Mesenchymal stem cell (in vitro differentiated cells and primary cell): ENCODE measurements at regions not wholly inside any gene's neighbourhood (a gene's known extent, or its start where the extent isn't known, plus 50 kb on each side); places are given as distances from the start of the nearest gene placed in this dataset.

ENCODE experiments used
- DNase-seq: peaks from one replicate; pipeline ENCODE4 v3.0.0-alpha.2; 2013
- H2AFZ ChIP-seq: one replicate; pipeline ENCODE4 v1.6.1; 2013; ENCODE audit warnings: low read depth, mild to moderate bottlenecking, control low read depth, inconsistent platforms, low read length, moderate library complexity
- H2AK5ac ChIP-seq: 2 replicates; pipeline ENCODE4 v1.6.1; 2013; ENCODE audit warnings: low read length, moderate library complexity, mild to moderate bottlenecking, inconsistent platforms; ENCODE audit not compliant: severe bottlenecking
- H2BK120ac ChIP-seq: one replicate; pipeline ENCODE4 v1.6.1; 2013; ENCODE audit warnings: low read depth, mild to moderate bottlenecking, inconsistent platforms, low read length, moderate library complexity
- H2BK12ac ChIP-seq, 2 experiments: one replicate each; pipeline ENCODE4 v1.6.1; 2013; ENCODE audit warnings: inconsistent platforms in 2 of 2, low read length in 2 of 2, mild to moderate bottlenecking in 2 of 2, moderate library complexity in 2 of 2, control low read depth in 1 of 2
- H2BK15ac ChIP-seq: one replicate; pipeline ENCODE4 v1.6.1; 2013; ENCODE audit warnings: mild to moderate bottlenecking, low read depth, inconsistent platforms; ENCODE audit not compliant: poor library complexity, severe bottlenecking
- H2BK5ac ChIP-seq: 2 replicates; pipeline ENCODE4 v1.6.1; 2013; ENCODE audit warnings: low read depth, mild to moderate bottlenecking, low read length, control low read depth, inconsistent platforms; ENCODE audit not compliant: poor library complexity, severe bottlenecking
- H3K14ac ChIP-seq, 2 experiments: one replicate each; pipeline ENCODE4 v1.6.1; 2013; ENCODE audit warnings: inconsistent platforms in 2 of 2, low read length in 2 of 2, control low read depth in 1 of 2, mild to moderate bottlenecking in 1 of 2, moderate library complexity in 1 of 2
- H3K18ac ChIP-seq, 2 experiments: one replicate each; pipeline ENCODE4 v1.6.1; 2013; ENCODE audit warnings: inconsistent platforms in 2 of 2, low read length in 2 of 2, control low read depth in 1 of 2, low read depth in 1 of 2, mild to moderate bottlenecking in 1 of 2
- H3K23ac ChIP-seq, 2 experiments: one replicate each; pipeline ENCODE4 v1.6.1; 2013; ENCODE audit warnings: inconsistent platforms in 2 of 2, low read length in 2 of 2, mild to moderate bottlenecking in 2 of 2, moderate library complexity in 2 of 2, control low read depth in 1 of 2
- H3K27ac ChIP-seq: 2 replicates; pipeline ENCODE4 v1.5.1; 2013; ENCODE audit warnings: mild to moderate bottlenecking, moderate library complexity, low read length, control low read depth, inconsistent platforms; ENCODE audit not compliant: poor library complexity, severe bottlenecking
- H3K27me3 ChIP-seq, 2 experiments: 2 replicates each; pipeline versions ENCODE4 v1.6.1 to v1.7.0; 2013; ENCODE audit warnings: low read length in 2 of 2, mild to moderate bottlenecking in 2 of 2, moderate library complexity in 2 of 2, control low read depth in 1 of 2, inconsistent platforms in 1 of 2; ENCODE audit not compliant: control insufficient read depth in 1 of 2, insufficient read depth in 1 of 2
- H3K36me3 ChIP-seq, 2 experiments: 2 replicates each; pipeline versions ENCODE4 v1.6.1 to v1.7.0; 2013; ENCODE audit warnings: low read length in 2 of 2, control low read depth in 1 of 2, inconsistent platforms in 1 of 2, low read depth in 1 of 2, mild to moderate bottlenecking in 1 of 2; ENCODE audit not compliant: insufficient read depth in 2 of 2, control insufficient read depth in 1 of 2
- H3K4ac ChIP-seq, 2 experiments: one replicate each; pipeline ENCODE4 v1.6.1; 2013; ENCODE audit warnings: inconsistent platforms in 2 of 2, low read length in 2 of 2, mild to moderate bottlenecking in 2 of 2, moderate library complexity in 2 of 2, control low read depth in 1 of 2, low read depth in 1 of 2
- H3K4me1 ChIP-seq: 2 replicates; pipeline ENCODE4 v1.6.1; 2013; ENCODE audit warnings: low read depth, low read length, control low read depth; ENCODE audit not compliant: control insufficient read depth, insufficient read depth
- H3K4me2 ChIP-seq: 2 replicates; pipeline ENCODE4 v1.6.1; 2013; ENCODE audit warnings: low read length, mild to moderate bottlenecking, inconsistent platforms; ENCODE audit not compliant: poor library complexity, severe bottlenecking
- H3K4me3 ChIP-seq, 2 experiments: 2 replicates each; pipeline versions ENCODE4 v1.5.1 to v1.7.0; 2013; ENCODE audit warnings: low read length in 2 of 2, mild to moderate bottlenecking in 2 of 2, control low read depth in 1 of 2, low read depth in 1 of 2; ENCODE audit not compliant: insufficient read depth in 1 of 2
- H3K79me1 ChIP-seq: replicated peaks from 2 replicates; pipeline ENCODE4 v1.6.1; 2013; ENCODE audit warnings: mild to moderate bottlenecking, control low read depth, low read length, inconsistent platforms; ENCODE audit not compliant: poor library complexity, severe bottlenecking
- H3K9ac ChIP-seq: 2 replicates; pipeline ENCODE4 v1.7.0; 2013; ENCODE audit warnings: mild to moderate bottlenecking, low read length, moderate library complexity
- H3K9me3 ChIP-seq: 2 replicates; pipeline ENCODE4 v1.7.0; 2013; ENCODE audit warnings: mild to moderate bottlenecking, low read length; ENCODE audit not compliant: control insufficient read depth
- H4K8ac ChIP-seq: one replicate; pipeline ENCODE4 v1.6.1; 2013; ENCODE audit warnings: inconsistent platforms, mild to moderate bottlenecking, low read length, moderate library complexity
- H4K91ac ChIP-seq: one replicate; pipeline ENCODE4 v1.6.1; 2013; ENCODE audit warnings: mild to moderate bottlenecking, low read length, inconsistent platforms
- WGBS: methylation state at CpG from one replicate; pipeline ENCODE4 v1.1.7; 2013; ENCODE audit warnings: mixed read lengths; 5-methylcytosine and 5-hydroxymethylcytosine counted together

GRCh38 chr3:804211-804610 lies 288.6 kb upstream of the CNTN6 start:
- WGBS: no CpG with 5 or more reads among the region's 2 CpGs
- Histone ChIP-seq H3K18ac (no peak overlapping the region), H3K4me3 (no peak overlapping the region)

GRCh38 chr3:805326-805725 lies 287.5 kb upstream of the CNTN6 start:
- peaks cover 13% of the 10 kb centered on the region for H3K9me3 ChIP-seq

More at GRCh38 chr3:804211-804610, 288.6 kb upstream of the CNTN6 start:
- Histone ChIP-seq H3K79me1 (no peaks in the 10 kb centered on the region), H3K36me3 (no peaks in the 10 kb centered on the region), H3K14ac (no peak overlapping the region), H3K4ac (no peak overlapping the region), H3K9me3 (peaks cover 15% of the 10 kb centered on the region), H2BK120ac (no peak overlapping the region), H3K4me2 (no peak overlapping the region), H2AK5ac (no peak overlapping the region), H4K8ac (no peak overlapping the region), H3K27ac (no peak overlapping the region), H3K27me3 (no peaks in the 10 kb centered on the region), H4K91ac (no peak overlapping the region), H2BK5ac (no peak overlapping the region), H3K23ac (no peak overlapping the region), H3K9ac (no peak overlapping the region), H2BK12ac (no peak overlapping the region), H3K4me1 (no peaks in the 10 kb centered on the region), H2BK15ac (no peak overlapping the region), H2AFZ (no peak overlapping the region)
- DNase-seq: no peak

GRCh38 chr3:806006-806405 lies 286.8 kb upstream of the CNTN6 start:
- Histone ChIP-seq H3K27ac (no peak overlapping the region), H3K27me3 (no peaks in the 10 kb centered on the region), H3K4me2 (no peak overlapping the region), H4K8ac (no peak overlapping the region), H2AK5ac (no peak overlapping the region), H3K23ac (no peak overlapping the region), H3K9me3 (peaks cover 12% of the 10 kb centered on the region), H3K14ac (no peak overlapping the region), H3K36me3 (no peaks in the 10 kb centered on the region), H3K18ac (no peak overlapping the region), H3K4me1 (no peaks in the 10 kb centered on the region), H3K79me1 (no peaks in the 10 kb centered on the region), H2BK5ac (no peak overlapping the region), H3K9ac (no peak overlapping the region), H2AFZ (no peak overlapping the region), H2BK120ac (no peak overlapping the region), H4K91ac (no peak overlapping the region), H2BK12ac (no peak overlapping the region), H2BK15ac (no peak overlapping the region), H3K4me3 (no peak overlapping the region), H3K4ac (no peak overlapping the region)
- no CpG with 5 or more reads among the region's 2 CpGs for WGBS
- no peak for DNase-seq

More at GRCh38 chr3:805326-805725, 287.5 kb upstream of the CNTN6 start:
- H2BK15ac ChIP-seq: no peak overlapping the region
- no peak overlapping the region for H2BK12ac ChIP-seq
- H3K9ac ChIP-seq: no peak overlapping the region
- no peak overlapping the region for H3K4ac ChIP-seq
- H2AFZ ChIP-seq: no peak overlapping the region
- H3K27ac ChIP-seq: no peak overlapping the region
- H3K27me3 ChIP-seq: no peaks in the 10 kb centered on the region
- H3K14ac ChIP-seq: no peak overlapping the region
- H3K18ac ChIP-seq: no peak overlapping the region
- H3K4me3 ChIP-seq: no peak overlapping the region
- no peaks in the 10 kb centered on the region for H3K36me3 ChIP-seq
- H2BK120ac ChIP-seq: no peak overlapping the region
- H2BK5ac ChIP-seq: no peak overlapping the region
- DNase-seq: no peak
- no peak overlapping the region for H2AK5ac ChIP-seq
- WGBS: 91% methylated on average over 1 of the region's 1 CpG
- no peaks in the 10 kb centered on the region for H3K4me1 ChIP-seq
- H3K4me2 ChIP-seq: no peak overlapping the region
- no peak overlapping the region for H4K91ac ChIP-seq
- H3K79me1 ChIP-seq: no peaks in the 10 kb centered on the region
- no peak overlapping the region for H4K8ac ChIP-seq
- H3K23ac ChIP-seq: no peak overlapping the region

- Histone ChIP-seq H3K36me3 (no peaks in the 10 kb centered on the region), H3K27me3 (no peaks in the 10 kb centered on the region)
Observed at GRCh38 chr3:816605-817004, 276.2 kb upstream of the CNTN6 start.

More at GRCh38 chr3:816605-817004, 276.2 kb upstream of the CNTN6 start:
- Histone ChIP-seq H2AFZ (no peak overlapping the region), H3K4me1 (no peaks in the 10 kb centered on the region), H4K91ac (no peak overlapping the region), H3K27ac (no peak overlapping the region), H3K4me3 (no peak overlapping the region), H3K79me1 (no peaks in the 10 kb centered on the region), H3K4me2 (no peak overlapping the region), H2BK15ac (no peak overlapping the region), H3K4ac (no peak overlapping the region), H3K9ac (no peak overlapping the region), H2BK5ac (no peak overlapping the region), H3K23ac (no peak overlapping the region), H2BK120ac (no peak overlapping the region), H2BK12ac (no peak overlapping the region), H3K14ac (no peak overlapping the region), H3K9me3 (peaks cover 13% of the 10 kb centered on the region), H2AK5ac (no peak overlapping the region), H4K8ac (no peak overlapping the region), H3K18ac (no peak overlapping the region)
- DNase-seq: no peak
- 57% methylated on average over 5 of the region's 5 CpGs for WGBS
